ENCODE measurements at regions not wholly inside any gene's neighbourhood (a gene's known extent, or its start where the extent isn't known, plus 50 kb on each side); places are given as distances from the start of the nearest gene placed in this dataset.

GRCh38 chr3:6602329-6602728 is 258.6 kb upstream of the GRM7 start:
- H3K27me3 ChIP-seq (ENCODE audit: insufficient read depth, low read length), result no peaks in the 10 kb centered on the region
- H3K4me3 ChIP-seq (ENCODE audit: low read length in 2 of 2), result no peak overlapping the region
- CTCF ChIA-PET (ENCODE audit: partially characterized antibody), result no interaction called here
- peaks cover 2 to 23% (median 7%) of the 10 kb centered on the region in 8 donors for H3K9me3 Mint-ChIP-seq
- H3K9me3 ChIP-seq (ENCODE audit: control insufficient read depth in 1 of 2, low read length in 2 of 2), result no peaks in the 10 kb centered on the region
- DNase-seq, result no peak
- intact Hi-C loops (cut with micrococcal nuclease), result no loop called here
- no peak overlapping the region for H3K4me3 Mint-ChIP-seq
- H3K36me3 ChIP-seq (ENCODE audit: insufficient read depth, low read length), result no peaks in the 10 kb centered on the region
- POLR2A ChIA-PET (ENCODE audit: partially characterized antibody), result no interaction called here
- H3K36me3 Mint-ChIP-seq, result no peaks in the 10 kb centered on the region
- H3K4me1 ChIP-seq (ENCODE audit: insufficient read depth, low read length), result no peaks in the 10 kb centered on the region
- H3K27ac ChIP-seq (ENCODE audit: low read depth, low read length), result no peak overlapping the region
- no peak overlapping the region for H3K27ac Mint-ChIP-seq
- no peaks in the 10 kb centered on the region for H3K4me1 Mint-ChIP-seq
- H3K27me3 Mint-ChIP-seq, result no peaks in the 10 kb centered on the region

GRCh38 chr3:6605227-6605626 is 255.7 kb upstream of the GRM7 start:
- no peaks in the 10 kb centered on the region for H3K27me3 Mint-ChIP-seq
- H3K9me3 Mint-ChIP-seq, result peaks cover 0 to 14% (median 4%) of the 10 kb centered on the region in 8 donors
- Histone ChIP-seq H3K4me1 (ENCODE audit: insufficient read depth, low read length) (no peaks in the 10 kb centered on the region), H3K9me3 (ENCODE audit: control insufficient read depth in 1 of 2, low read length in 2 of 2) (no peaks in the 10 kb centered on the region), H3K36me3 (ENCODE audit: insufficient read depth, low read length) (no peaks in the 10 kb centered on the region), H3K27ac (ENCODE audit: low read depth, low read length) (no peak overlapping the region), H3K27me3 (ENCODE audit: insufficient read depth, low read length) (no peaks in the 10 kb centered on the region), H3K4me3 (ENCODE audit: low read length in 2 of 2) (no peak overlapping the region)
- no peaks in the 10 kb centered on the region for H3K36me3 Mint-ChIP-seq
- ChIA-PET CTCF (ENCODE audit: partially characterized antibody) (no interaction called here), POLR2A (ENCODE audit: partially characterized antibody) (no interaction called here)
- no peak overlapping the region for H3K27ac Mint-ChIP-seq
- DNase-seq, result no peak
- no peaks in the 10 kb centered on the region for H3K4me1 Mint-ChIP-seq
- no peak overlapping the region for H3K4me3 Mint-ChIP-seq
- intact Hi-C loops (cut with micrococcal nuclease), result no loop called here

GRCh38 chr3:6608843-6609242 is 252.1 kb upstream of the GRM7 start:
- H3K9me3 Mint-ChIP-seq, result peaks cover 0 to 22% (median 7%) of the 10 kb centered on the region in 8 donors
- no peaks in the 10 kb centered on the region for H3K36me3 ChIP-seq (ENCODE audit: insufficient read depth, low read length)
- no peaks in the 10 kb centered on the region for H3K4me1 Mint-ChIP-seq
- H3K36me3 Mint-ChIP-seq, result no peaks in the 10 kb centered on the region
- ChIA-PET POLR2A (ENCODE audit: partially characterized antibody) (no interaction called here), CTCF (ENCODE audit: partially characterized antibody) (no interaction called here)
- H3K27me3 Mint-ChIP-seq, result no peaks in the 10 kb centered on the region
- intact Hi-C loops (cut with micrococcal nuclease), result no loop called here
- H3K27ac ChIP-seq (ENCODE audit: low read depth, low read length), result no peak overlapping the region
- no peaks in the 10 kb centered on the region for H3K27me3 ChIP-seq (ENCODE audit: insufficient read depth, low read length)
- DNase-seq, result peak in 1 of 5 donors; percentile 31
- H3K4me3 Mint-ChIP-seq, result no peak overlapping the region
- no peak overlapping the region for H3K27ac Mint-ChIP-seq
- no peak overlapping the region for H3K4me3 ChIP-seq (ENCODE audit: low read length in 2 of 2)
- no peaks in the 10 kb centered on the region for H3K4me1 ChIP-seq (ENCODE audit: insufficient read depth, low read length)
- no peaks in the 10 kb centered on the region for H3K9me3 ChIP-seq (ENCODE audit: control insufficient read depth in 1 of 2, low read length in 2 of 2)

- no peaks in the 10 kb centered on the region for H3K36me3 Mint-ChIP-seq
- H3K9me3 Mint-ChIP-seq, result peaks cover 0 to 17% (median 5%) of the 10 kb centered on the region in 8 donors
- POLR2A ChIA-PET (ENCODE audit: partially characterized antibody), result no interaction called here
- no peaks in the 10 kb centered on the region for H3K27me3 Mint-ChIP-seq
- H3K4me1 Mint-ChIP-seq, result no peaks in the 10 kb centered on the region
- H3K27me3 ChIP-seq (ENCODE audit: insufficient read depth, low read length), result no peaks in the 10 kb centered on the region
- H3K27ac Mint-ChIP-seq, result no peak overlapping the region
- no peak overlapping the region for H3K4me3 Mint-ChIP-seq
- DNase-seq, result no peak
- intact Hi-C loops (cut with micrococcal nuclease), result no loop called here
- no peak overlapping the region for H3K27ac ChIP-seq (ENCODE audit: low read depth, low read length)
- no peaks in the 10 kb centered on the region for H3K4me1 ChIP-seq (ENCODE audit: insufficient read depth, low read length)
- H3K9me3 ChIP-seq (ENCODE audit: control insufficient read depth in 1 of 2, low read length in 2 of 2), result no peaks in the 10 kb centered on the region
- CTCF ChIA-PET (ENCODE audit: partially characterized antibody), result no interaction called here
- no peaks in the 10 kb centered on the region for H3K36me3 ChIP-seq (ENCODE audit: insufficient read depth, low read length)
- H3K4me3 ChIP-seq (ENCODE audit: low read length in 2 of 2), result no peak overlapping the region
Measured at GRCh38 chr3:6612034-6612616, 248.8 kb upstream of the GRM7 start.

- POLR2A ChIA-PET (ENCODE audit: partially characterized antibody), result no interaction called here
- Mint-ChIP-seq H3K4me3 (no peak overlapping the region), H3K36me3 (no peaks in the 10 kb centered on the region), H3K4me1 (no peaks in the 10 kb centered on the region), H3K27ac (no peak overlapping the region), H3K27me3 (no peaks in the 10 kb centered on the region), H3K9me3 (peaks cover 2 to 15% (median 5%) of the 10 kb centered on the region in 8 donors)
- H3K4me3 ChIP-seq (ENCODE audit: low read length in 2 of 2), result no peak overlapping the region
- CTCF ChIA-PET (ENCODE audit: partially characterized antibody), result no interaction called here
- no peaks in the 10 kb centered on the region for H3K9me3 ChIP-seq (ENCODE audit: control insufficient read depth in 1 of 2, low read length in 2 of 2)
- no peaks in the 10 kb centered on the region for H3K27me3 ChIP-seq (ENCODE audit: insufficient read depth, low read length)
- no peak overlapping the region for H3K27ac ChIP-seq (ENCODE audit: low read depth, low read length)
- no peaks in the 10 kb centered on the region for H3K36me3 ChIP-seq (ENCODE audit: insufficient read depth, low read length)
- no peak for DNase-seq
- intact Hi-C loops (cut with micrococcal nuclease), result no loop called here
- H3K4me1 ChIP-seq (ENCODE audit: insufficient read depth, low read length), result no peaks in the 10 kb centered on the region
Measured at GRCh38 chr3:6622260-6622659, 238.7 kb upstream of the GRM7 start.

GRCh38 chr3:6622712-6623111 is 238.2 kb upstream of the GRM7 start:
- no peaks in the 10 kb centered on the region for H3K27me3 Mint-ChIP-seq
- no peak for DNase-seq
- ChIA-PET POLR2A (ENCODE audit: partially characterized antibody) (no interaction called here), CTCF (ENCODE audit: partially characterized antibody) (no interaction called here)
- no peaks in the 10 kb centered on the region for H3K27me3 ChIP-seq (ENCODE audit: insufficient read depth, low read length)
- H3K9me3 Mint-ChIP-seq, result peaks cover 2 to 15% (median 5%) of the 10 kb centered on the region in 8 donors
- H3K36me3 ChIP-seq (ENCODE audit: insufficient read depth, low read length), result no peaks in the 10 kb centered on the region
- H3K4me1 Mint-ChIP-seq, result no peaks in the 10 kb centered on the region
- H3K4me3 ChIP-seq (ENCODE audit: low read length in 2 of 2), result no peak overlapping the region
- intact Hi-C loops (cut with micrococcal nuclease), result no loop called here
- no peaks in the 10 kb centered on the region for H3K4me1 ChIP-seq (ENCODE audit: insufficient read depth, low read length)
- no peak overlapping the region for H3K4me3 Mint-ChIP-seq
- H3K36me3 Mint-ChIP-seq, result no peaks in the 10 kb centered on the region
- no peak overlapping the region for H3K27ac ChIP-seq (ENCODE audit: low read depth, low read length)
- H3K27ac Mint-ChIP-seq, result no peak overlapping the region
- no peaks in the 10 kb centered on the region for H3K9me3 ChIP-seq (ENCODE audit: control insufficient read depth in 1 of 2, low read length in 2 of 2)

- Mint-ChIP-seq H3K4me1 (no peaks in the 10 kb centered on the region), H3K27me3 (no peaks in the 10 kb centered on the region), H3K4me3 (no peak overlapping the region), H3K36me3 (no peaks in the 10 kb centered on the region), H3K9me3 (peaks cover 0 to 10% (median 2%) of the 10 kb centered on the region in 8 donors), H3K27ac (no peak overlapping the region)
- no peaks in the 10 kb centered on the region for H3K9me3 ChIP-seq (ENCODE audit: control insufficient read depth in 1 of 2, low read length in 2 of 2)
- DNase-seq, result no peak
- no peaks in the 10 kb centered on the region for H3K36me3 ChIP-seq (ENCODE audit: insufficient read depth, low read length)
- no peaks in the 10 kb centered on the region for H3K4me1 ChIP-seq (ENCODE audit: insufficient read depth, low read length)
- no peak overlapping the region for H3K27ac ChIP-seq (ENCODE audit: low read depth, low read length)
- CTCF ChIA-PET (ENCODE audit: partially characterized antibody), result no interaction called here
- POLR2A ChIA-PET (ENCODE audit: partially characterized antibody), result no interaction called here
- no peaks in the 10 kb centered on the region for H3K27me3 ChIP-seq (ENCODE audit: insufficient read depth, low read length)
- intact Hi-C loops (cut with micrococcal nuclease), result no loop called here
- no peak overlapping the region for H3K4me3 ChIP-seq (ENCODE audit: low read length in 2 of 2)
Measured at GRCh38 chr3:6631376-6631775, 229.5 kb upstream of the GRM7 start.

- ChIA-PET CTCF (ENCODE audit: partially characterized antibody) (no interaction called here), POLR2A (ENCODE audit: partially characterized antibody) (no interaction called here)
- H3K27me3 Mint-ChIP-seq, result no peaks in the 10 kb centered on the region
- H3K27ac Mint-ChIP-seq, result no peak overlapping the region
- intact Hi-C loops (cut with micrococcal nuclease), result no loop called here
- Histone ChIP-seq H3K27ac (ENCODE audit: low read depth, low read length) (no peak overlapping the region), H3K27me3 (ENCODE audit: insufficient read depth, low read length) (no peaks in the 10 kb centered on the region), H3K4me3 (ENCODE audit: low read length in 2 of 2) (no peak overlapping the region), H3K36me3 (ENCODE audit: insufficient read depth, low read length) (no peaks in the 10 kb centered on the region), H3K4me1 (ENCODE audit: insufficient read depth, low read length) (no peaks in the 10 kb centered on the region), H3K9me3 (ENCODE audit: control insufficient read depth in 1 of 2, low read length in 2 of 2) (no peaks in the 10 kb centered on the region)
- H3K36me3 Mint-ChIP-seq, result no peaks in the 10 kb centered on the region
- no peaks in the 10 kb centered on the region for H3K4me1 Mint-ChIP-seq
- H3K9me3 Mint-ChIP-seq, result peaks cover 0 to 17% (median 11%) of the 10 kb centered on the region in 8 donors
- no peak for DNase-seq
- no peak overlapping the region for H3K4me3 Mint-ChIP-seq
Measured at GRCh38 chr3:6640907-6641306, 220.0 kb upstream of the GRM7 start.

All from CD4-positive, alpha-beta memory T cell (primary cell).